ENCODE measurements at regions not wholly inside any gene's neighbourhood (a gene's known extent, or its start where the extent isn't known, plus 50 kb on each side); places are given as distances from the start of the nearest gene placed in this dataset.

DNA sequence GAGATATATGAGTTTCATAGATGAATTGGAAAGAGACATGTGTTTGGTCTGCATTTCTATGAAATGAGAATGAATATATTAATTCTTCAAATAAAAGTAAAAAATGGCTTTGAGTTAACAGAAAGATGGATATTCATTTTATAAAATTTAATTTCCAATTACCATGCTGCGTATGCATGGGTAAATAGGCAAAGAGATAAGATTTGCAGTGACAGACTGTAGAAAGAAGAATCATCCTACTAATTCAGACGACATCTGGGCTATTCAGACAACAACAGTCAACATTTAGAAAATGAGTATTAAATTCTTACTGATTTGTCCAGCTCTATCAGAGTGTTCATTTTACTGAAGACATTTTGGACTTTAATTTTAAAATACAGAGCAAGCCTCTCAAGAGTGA, 602.2 kb upstream of the NRSN1 start:
- 91 to 94% methylated on average over 2 of the region's 2 CpGs for WGBS, 2 donors
- Histone ChIP-seq H3K9me3 (no peaks in the 10 kb centered on the region), H3K4me3 (no peak overlapping the region), H3K36me3 (no peaks in the 10 kb centered on the region), H3K27me3 (no peaks in the 10 kb centered on the region), H3K27ac (no peak overlapping the region), H3K4me1 (no peaks in the 10 kb centered on the region)
- ATAC-seq (no peak), DNase-seq (no peak)
- intact Hi-C loops (cut with DNase I) = no loop called here
- no peak for TF ChIP-seq CTCF (IDR thresholded peaks at IDR 0.05)

GRCh38 chr6:23524548-23524947, 601.5 kb upstream of the NRSN1 start:
- no peak for ATAC-seq
- peaks cover 0 to 5% (median 0%) of the 10 kb centered on the region in 11 donors for H3K9me3 ChIP-seq
- H3K4me1 ChIP-seq = no peaks in the 10 kb centered on the region
- no peaks in the 10 kb centered on the region for H3K27me3 ChIP-seq
- H3K36me3 ChIP-seq = no peaks in the 10 kb centered on the region
- intact Hi-C loops (cut with DNase I) = no loop called here
- H3K4me3 ChIP-seq = no peak overlapping the region
- no peak overlapping the region for H3K27ac ChIP-seq
- TF ChIP-seq CTCF (IDR thresholded peaks at IDR 0.05) = no peak
- DNase-seq = no peak

DNA sequence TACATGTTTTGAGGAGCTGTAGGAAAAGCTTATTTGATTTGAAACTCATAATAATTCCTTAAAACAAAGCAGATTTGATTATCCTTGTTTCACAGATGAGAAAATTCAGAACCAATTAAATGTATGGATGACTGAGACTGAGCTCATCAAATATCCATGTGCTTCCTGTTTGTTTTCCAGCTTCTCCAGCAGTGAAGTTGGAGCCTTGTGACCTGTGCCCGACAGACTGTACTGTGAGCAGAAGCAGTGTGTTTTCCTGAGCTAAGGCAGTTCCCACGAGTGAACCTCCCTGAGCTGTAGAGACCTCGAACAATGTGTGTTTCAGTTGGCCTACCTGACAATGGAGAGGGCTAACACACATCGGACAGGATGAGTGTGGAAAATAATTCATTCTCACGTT, 599.5 kb upstream of the NRSN1 start:
- H3K27me3 ChIP-seq = no peaks in the 10 kb centered on the region
- no peak overlapping the region for H3K27ac ChIP-seq
- no peaks in the 10 kb centered on the region for H3K36me3 ChIP-seq
- ATAC-seq = no peak
- 71 to 74% methylated on average over 5 of the region's 5 CpGs for WGBS, 2 donors
- intact Hi-C loops (cut with DNase I) = no loop called here
- TF ChIP-seq CTCF (IDR thresholded peaks at IDR 0.05) = no peak
- H3K4me1 ChIP-seq = peaks cover 0 to 3% (median 0%) of the 10 kb centered on the region in 9 donors
- no peak overlapping the region for H3K4me3 ChIP-seq
- DNase-seq = no peak
- peaks cover 0 to 9% (median 0%) of the 10 kb centered on the region in 11 donors for H3K9me3 ChIP-seq

- Histone ChIP-seq H3K9me3 (peaks cover 0 to 9% (median 0%) of the 10 kb centered on the region in 11 donors), H3K27ac (no peak overlapping the region), H3K4me3 (no peak overlapping the region), H3K27me3 (no peaks in the 10 kb centered on the region), H3K36me3 (no peaks in the 10 kb centered on the region), H3K4me1 (peaks cover 0 to 11% (median 0%) of the 10 kb centered on the region in 9 donors)
- ATAC-seq (no peak), DNase-seq (no peak)
- WGBS, 2 donors = 51 to 79% methylated on average over 2 of the region's 2 CpGs
- intact Hi-C loops (cut with DNase I) = no loop called here
- TF ChIP-seq CTCF (IDR thresholded peaks at IDR 0.05) = no peak
These were observed 596.1 kb upstream of the NRSN1 start for GRCh38 chr6:23529902-23530301.
